Gastrocnemius medialis (tissue), 4 donors: ENCODE measurements at regions not wholly inside any gene's neighbourhood (a gene's known extent, or its start where the extent isn't known, plus 50 kb on each side); places are given as distances from the start of the nearest gene placed in this dataset.

Source experiments
- CTCF ChIP-seq, 5 experiments: fragments of 450-650 bp in 3 of 5; fragments of 200-600 bp in 2 of 5; sonication (generic) in 2 of 5; IDR thresholded peaks in 4 of 5; conservative IDR thresholded peaks in 1 of 5; 1 replicate in 4 of 5; 2 replicates in 1 of 5; pipeline ENCODE4 v1.5.1; 2016 to 2019; ENCODE audit warnings: antibody characterized with exemption in 5 of 5, mild to moderate bottlenecking in 3 of 5, moderate library complexity in 3 of 5
- POLR2A ChIP-seq, 2 donors: fragments of 450-650 bp; IDR thresholded peaks; one replicate each; pipeline ENCODE4 v1.6.1; 2017; ENCODE audit warnings: antibody characterized with exemption in 2 of 2, mild to moderate bottlenecking in 2 of 2, moderate library complexity in 2 of 2

DNA sequence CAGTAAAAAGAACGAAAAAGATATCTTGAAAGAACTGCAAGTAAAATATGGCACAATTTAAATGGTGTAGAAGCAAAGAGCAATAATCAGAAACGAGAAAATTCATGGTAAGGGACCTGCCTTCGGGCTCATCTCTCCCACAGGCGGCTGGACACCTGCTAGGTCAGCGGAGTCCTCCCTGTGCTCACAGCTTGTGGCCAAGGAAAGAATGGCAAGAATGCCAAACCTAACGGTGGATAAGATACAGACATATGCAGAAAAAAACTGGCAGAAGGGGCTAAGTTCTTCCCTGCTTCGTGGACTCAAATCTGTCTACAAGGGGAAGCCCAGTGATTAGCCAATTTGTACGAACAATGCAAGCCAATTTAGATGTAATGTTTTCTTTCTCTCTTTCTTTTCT, 152.1 kb upstream of the VCX start:
- TF ChIP-seq CTCF (IDR thresholded peaks at IDR 0.05 in 4 of 5, conservative IDR thresholded peaks at IDR 0.05 in 1 of 5): no peak
- no peak for TF ChIP-seq POLR2A (IDR thresholded peaks at IDR 0.05)
